IPS-20b (cell line): ENCODE measurements at regions not wholly inside any gene's neighbourhood (a gene's known extent, or its start where the extent isn't known, plus 50 kb on each side); places are given as distances from the start of the nearest gene placed in this dataset.

Source experiments
- H3K27ac ChIP-seq: one replicate; pipeline ENCODE4 v1.5.1; 2013; ENCODE audit warnings: low read length
- H3K27me3 ChIP-seq: 2 replicates; pipeline ENCODE4 v1.6.1; 2013; ENCODE audit warnings: mild to moderate bottlenecking, low read length, inconsistent platforms; ENCODE audit not compliant: insufficient read depth
- H3K36me3 ChIP-seq: 2 replicates; pipeline ENCODE4 v1.6.1; 2013; ENCODE audit warnings: low read depth, mild to moderate bottlenecking, inconsistent platforms, low read length, moderate library complexity; ENCODE audit not compliant: insufficient read depth
- H3K4me1 ChIP-seq: 2 replicates; pipeline ENCODE4 v1.6.1; 2013; ENCODE audit warnings: mild to moderate bottlenecking, control low read depth, inconsistent platforms, low read length, moderate library complexity; ENCODE audit not compliant: insufficient read depth
- H3K4me3 ChIP-seq: 2 replicates; pipeline ENCODE4 v1.5.1; 2013; ENCODE audit warnings: mild to moderate bottlenecking, low read length, inconsistent platforms
- H3K9ac ChIP-seq: 2 replicates; pipeline ENCODE4 v1.6.1; 2013; ENCODE audit warnings: low read depth, mild to moderate bottlenecking, inconsistent platforms, low read length, moderate library complexity
- H3K9me3 ChIP-seq: 2 replicates; pipeline ENCODE4 v1.6.1; 2013; ENCODE audit warnings: mild to moderate bottlenecking, low read depth, low read length, inconsistent platforms; ENCODE audit not compliant: insufficient read depth

- H3K9ac ChIP-seq = no peak overlapping the region
- H3K4me3 ChIP-seq = no peak overlapping the region
- no peaks in the 10 kb centered on the region for H3K27me3 ChIP-seq
- no peaks in the 10 kb centered on the region for H3K36me3 ChIP-seq
- H3K4me1 ChIP-seq = no peaks in the 10 kb centered on the region
- no peaks in the 10 kb centered on the region for H3K9me3 ChIP-seq
- no peak overlapping the region for H3K27ac ChIP-seq
Observed at GRCh38 chr14:25436288-25436875, 386.4 kb upstream of the STXBP6 start.

- H3K27ac ChIP-seq = no peak overlapping the region
- no peaks in the 10 kb centered on the region for H3K27me3 ChIP-seq
- H3K36me3 ChIP-seq = no peaks in the 10 kb centered on the region
- H3K9ac ChIP-seq = no peak overlapping the region
- H3K9me3 ChIP-seq = no peaks in the 10 kb centered on the region
- no peak overlapping the region for H3K4me3 ChIP-seq
- H3K4me1 ChIP-seq = no peaks in the 10 kb centered on the region
Observed at GRCh38 chr14:25431211-25432076, 381.5 kb upstream of the STXBP6 start.

GRCh38 chr14:25430808-25431207, 380.9 kb upstream of the STXBP6 start:
- Histone ChIP-seq H3K9me3 (no peaks in the 10 kb centered on the region), H3K27me3 (no peaks in the 10 kb centered on the region), H3K36me3 (no peaks in the 10 kb centered on the region), H3K9ac (no peak overlapping the region), H3K27ac (no peak overlapping the region), H3K4me1 (no peaks in the 10 kb centered on the region), H3K4me3 (no peak overlapping the region)

GRCh38 chr14:25412998-25413397, 363.1 kb upstream of the STXBP6 start:
- Histone ChIP-seq H3K36me3 (no peaks in the 10 kb centered on the region), H3K4me1 (no peaks in the 10 kb centered on the region), H3K9ac (no peak overlapping the region), H3K27ac (no peak overlapping the region), H3K9me3 (no peaks in the 10 kb centered on the region), H3K4me3 (no peak overlapping the region), H3K27me3 (no peaks in the 10 kb centered on the region)

GRCh38 chr14:25411781-25412757, 362.1 kb upstream of the STXBP6 start:
- Histone ChIP-seq H3K4me1 (no peaks in the 10 kb centered on the region), H3K4me3 (no peak overlapping the region), H3K27me3 (no peaks in the 10 kb centered on the region), H3K9ac (no peak overlapping the region), H3K27ac (no peak overlapping the region), H3K9me3 (no peaks in the 10 kb centered on the region), H3K36me3 (no peaks in the 10 kb centered on the region)

- Histone ChIP-seq H3K9me3 (no peaks in the 10 kb centered on the region), H3K27ac (no peak overlapping the region), H3K9ac (no peak overlapping the region), H3K27me3 (no peaks in the 10 kb centered on the region), H3K4me3 (no peak overlapping the region), H3K36me3 (no peaks in the 10 kb centered on the region), H3K4me1 (no peaks in the 10 kb centered on the region)
Observed at GRCh38 chr14:25406818-25407217, 356.9 kb upstream of the STXBP6 start.

- no peaks in the 10 kb centered on the region for H3K27me3 ChIP-seq
- no peak overlapping the region for H3K9ac ChIP-seq
- no peaks in the 10 kb centered on the region for H3K9me3 ChIP-seq
- no peak overlapping the region for H3K27ac ChIP-seq
- H3K4me3 ChIP-seq = no peak overlapping the region
- no peaks in the 10 kb centered on the region for H3K4me1 ChIP-seq
- no peaks in the 10 kb centered on the region for H3K36me3 ChIP-seq
Observed at GRCh38 chr14:25400607-25401206, 350.8 kb upstream of the STXBP6 start.

GRCh38 chr14:25396128-25396527, 346.2 kb upstream of the STXBP6 start:
- Histone ChIP-seq H3K27me3 (no peaks in the 10 kb centered on the region), H3K4me3 (no peak overlapping the region), H3K9me3 (no peaks in the 10 kb centered on the region), H3K9ac (no peak overlapping the region), H3K4me1 (no peaks in the 10 kb centered on the region), H3K36me3 (no peaks in the 10 kb centered on the region), H3K27ac (no peak overlapping the region)

- no peaks in the 10 kb centered on the region for H3K27me3 ChIP-seq
- H3K4me3 ChIP-seq = no peak overlapping the region
- H3K9ac ChIP-seq = no peak overlapping the region
- no peak overlapping the region for H3K27ac ChIP-seq
- no peaks in the 10 kb centered on the region for H3K9me3 ChIP-seq
- no peaks in the 10 kb centered on the region for H3K36me3 ChIP-seq
- no peaks in the 10 kb centered on the region for H3K4me1 ChIP-seq
Observed at GRCh38 chr14:25394791-25395391, 344.9 kb upstream of the STXBP6 start.

GRCh38 chr14:25394356-25394755, 344.4 kb upstream of the STXBP6 start:
- H3K4me1 ChIP-seq = no peaks in the 10 kb centered on the region
- H3K9me3 ChIP-seq = no peaks in the 10 kb centered on the region
- H3K4me3 ChIP-seq = no peak overlapping the region
- H3K27me3 ChIP-seq = no peaks in the 10 kb centered on the region
- no peaks in the 10 kb centered on the region for H3K36me3 ChIP-seq
- no peak overlapping the region for H3K27ac ChIP-seq
- no peak overlapping the region for H3K9ac ChIP-seq

GRCh38 chr14:25389948-25390347, 340.0 kb upstream of the STXBP6 start:
- H3K9ac ChIP-seq = no peak overlapping the region
- H3K27ac ChIP-seq = no peak overlapping the region
- H3K9me3 ChIP-seq = no peaks in the 10 kb centered on the region; the same call in 1 of the 2 replicates
- H3K27me3 ChIP-seq = no peaks in the 10 kb centered on the region
- no peaks in the 10 kb centered on the region for H3K36me3 ChIP-seq
- no peaks in the 10 kb centered on the region for H3K4me1 ChIP-seq
- no peak overlapping the region for H3K4me3 ChIP-seq
